HG03432 (cell line): ENCODE measurements at regions not wholly inside any gene's neighbourhood (a gene's known extent, or its start where the extent isn't known, plus 50 kb on each side); places are given as distances from the start of the nearest gene placed in this dataset.

Source experiments
- ATAC-seq: cut with Tn5 transposase; IDR thresholded peaks from one replicate; pipeline ENCODE4 v1.9.1; 2021; ENCODE audit warnings: mild to moderate bottlenecking, moderate library complexity; ENCODE audit not compliant: unreplicated experiment

GRCh38 chr11:127628458-127628785 is 627.9 kb upstream of the KIRREL3 start:
- ATAC-seq, result no peak

- ATAC-seq, result no peak
These were observed 627.3 kb upstream of the KIRREL3 start for GRCh38 chr11:127627629-127628457.

GRCh38 chr11:127627204-127627603 is 626.6 kb upstream of the KIRREL3 start:
- ATAC-seq, result no peak

GRCh38 chr11:127625402-127625801 is 624.8 kb upstream of the KIRREL3 start:
- peak; percentile 49 for ATAC-seq

- ATAC-seq, result no peak
These were observed 623.8 kb upstream of the KIRREL3 start for GRCh38 chr11:127624306-127624856.

GRCh38 chr11:127622686-127623085 is 622.1 kb upstream of the KIRREL3 start:
- no peak for ATAC-seq

GRCh38 chr11:127620671-127621070 is 620.1 kb upstream of the KIRREL3 start:
- no peak for ATAC-seq

- no peak for ATAC-seq
These were observed 619.4 kb upstream of the KIRREL3 start for GRCh38 chr11:127619946-127620345.

GRCh38 chr11:127618721-127619120 is 618.2 kb upstream of the KIRREL3 start:
- ATAC-seq, result no peak

GRCh38 chr11:127616158-127616557 is 615.6 kb upstream of the KIRREL3 start:
- ATAC-seq, result no peak

- no peak for ATAC-seq
These were observed 612.0 kb upstream of the KIRREL3 start for GRCh38 chr11:127612607-127613006.

GRCh38 chr11:127609025-127609773 is 608.6 kb upstream of the KIRREL3 start:
- no peak for ATAC-seq

- no peak for ATAC-seq
These were observed 607.0 kb upstream of the KIRREL3 start for GRCh38 chr11:127607487-127608085.

GRCh38 chr11:127601578-127601977 is 601.0 kb upstream of the KIRREL3 start:
- no peak for ATAC-seq

GRCh38 chr11:127600674-127601073 is 600.1 kb upstream of the KIRREL3 start:
- no peak for ATAC-seq

- ATAC-seq, result no peak
These were observed 597.9 kb upstream of the KIRREL3 start for GRCh38 chr11:127598476-127598875.

- no peak for ATAC-seq
These were observed 595.9 kb upstream of the KIRREL3 start for GRCh38 chr11:127596433-127596832.

- ATAC-seq, result no peak
These were observed 591.8 kb upstream of the KIRREL3 start for GRCh38 chr11:127592371-127592770.

GRCh38 chr11:127590314-127590713 is 589.7 kb upstream of the KIRREL3 start:
- no peak for ATAC-seq

GRCh38 chr11:127588431-127588830 is 587.9 kb upstream of the KIRREL3 start:
- ATAC-seq, result no peak

- no peak for ATAC-seq
These were observed 586.9 kb upstream of the KIRREL3 start for GRCh38 chr11:127587511-127587910.

GRCh38 chr11:127576210-127576609 is 575.6 kb upstream of the KIRREL3 start:
- no peak for ATAC-seq
